NCI-H146 treated with DMSO at 0.1 percent for 48 hours (cell line): ENCODE measurements at regions not wholly inside any gene's neighbourhood (a gene's known extent, or its start where the extent isn't known, plus 50 kb on each side); places are given as distances from the start of the nearest gene placed in this dataset.
"Not testable (repeated sequence)": the region's sequence is repeated elsewhere in the genome, so short reads cannot be mapped to it uniquely, and the experiment has no call there.

Experiments
- DNase-seq: peaks from one replicate; lab custom pipeline; 2025; ENCODE audit not compliant: unreplicated experiment; lab: John Stamatoyannopoulos, UW

DNA sequence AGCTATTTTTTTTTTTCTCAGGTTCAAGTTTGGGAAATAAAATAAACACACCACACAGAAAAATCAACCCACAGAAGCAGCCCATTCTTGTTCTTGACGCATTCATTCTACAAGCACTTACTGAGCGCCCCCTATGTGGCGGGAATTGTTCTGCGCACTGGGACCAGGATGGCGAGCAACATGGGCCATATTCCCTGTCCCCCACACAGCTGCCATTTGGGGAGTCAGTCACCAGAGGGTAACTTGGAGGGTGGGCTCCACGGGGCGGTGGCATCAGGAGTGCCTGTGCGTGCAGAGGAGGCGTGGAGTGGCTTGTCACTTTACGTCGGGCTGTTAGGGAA is 185.0 kb upstream of the PDE10A start:
- DNase-seq, result no peak

- DNase-seq, result no peak
Measured at GRCh38 chr6:165847407-165848085, 184.5 kb upstream of the PDE10A start.

GRCh38 chr6:165846123-165846966 is 183.3 kb upstream of the PDE10A start:
- no peak for DNase-seq

- no peak for DNase-seq
Measured at GRCh38 chr6:165845493-165845892, 182.5 kb upstream of the PDE10A start.

DNA sequence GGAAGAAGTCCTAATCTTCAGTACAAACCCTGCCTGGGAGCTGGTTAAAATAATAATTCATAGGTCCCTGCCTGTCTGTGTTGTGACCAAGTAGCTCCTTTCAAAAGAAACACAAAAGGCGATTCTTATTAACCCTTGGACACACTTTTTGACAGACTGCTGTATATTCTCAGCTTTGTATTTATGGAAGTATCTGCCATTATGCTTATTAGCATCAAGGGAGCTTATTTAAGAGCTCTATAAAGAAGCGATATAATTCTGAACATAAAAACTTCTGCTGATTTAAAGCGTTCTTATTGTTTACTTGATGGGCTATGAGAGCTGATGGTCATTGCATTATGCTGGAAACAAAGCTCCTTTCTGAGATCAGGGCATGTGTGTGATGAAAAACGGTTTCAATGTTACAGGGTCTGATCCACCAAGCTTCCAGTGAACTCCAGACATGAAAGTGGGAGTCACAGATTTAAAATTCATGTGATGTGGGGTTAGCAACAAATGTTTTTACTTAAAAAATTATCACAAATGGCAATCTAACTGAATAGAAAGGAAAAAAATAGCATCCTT is 181.8 kb upstream of the PDE10A start:
- DNase-seq, result no peak

GRCh38 chr6:165844232-165844631 is 181.2 kb upstream of the PDE10A start:
- no peak for DNase-seq

GRCh38 chr6:165843568-165844113 is 180.6 kb upstream of the PDE10A start:
- DNase-seq, result no peak

DNA sequence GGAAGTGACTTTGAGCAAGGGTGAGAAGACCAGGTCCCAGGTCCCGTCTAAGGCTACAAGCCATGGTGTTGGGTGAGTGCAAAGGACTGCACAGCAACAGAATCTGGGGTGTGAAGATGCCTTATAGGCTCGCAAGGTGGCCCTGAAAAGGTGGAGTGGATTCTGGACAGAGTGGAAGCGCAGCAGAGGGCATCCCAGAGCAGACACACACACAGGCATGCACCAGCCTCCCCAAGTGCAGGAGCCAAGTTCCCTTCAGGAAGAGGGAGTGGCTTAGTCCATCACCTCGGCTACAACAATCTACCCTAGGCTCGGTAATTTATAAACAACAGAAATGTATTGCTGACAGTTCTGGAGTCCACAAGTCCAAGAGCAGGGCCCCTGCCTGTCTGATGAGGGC is 180.1 kb upstream of the PDE10A start:
- DNase-seq, result no peak

DNA sequence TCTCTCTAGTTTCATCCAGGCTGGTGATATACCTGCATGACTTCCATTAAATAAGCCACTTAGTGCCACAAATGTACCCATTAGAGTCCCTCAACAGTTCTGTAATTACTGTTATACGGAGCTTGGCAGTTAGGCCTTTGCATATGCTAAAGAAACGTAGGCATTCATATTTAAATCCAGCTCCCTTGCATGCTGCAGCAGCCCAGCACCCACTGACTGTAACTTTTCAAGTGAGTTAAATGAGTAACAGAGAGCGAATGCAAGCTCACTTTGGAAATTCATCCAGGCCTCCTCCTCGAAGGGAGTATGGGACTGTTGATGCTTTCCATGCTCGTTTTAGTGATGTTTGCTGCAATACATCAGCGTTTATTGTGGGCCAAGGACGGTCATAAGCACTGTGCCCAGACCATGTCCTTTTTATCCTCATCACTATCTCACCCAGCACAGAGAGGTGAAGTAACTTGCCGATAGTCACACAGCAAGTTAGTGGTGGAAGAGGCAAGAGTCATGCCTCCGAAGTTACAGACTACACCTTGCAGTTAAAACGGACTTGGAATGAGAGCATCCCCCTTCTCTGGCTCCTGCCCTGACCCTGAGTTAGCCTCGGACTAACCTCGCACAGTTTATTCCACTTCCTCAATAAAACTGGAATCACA is 179.4 kb upstream of the PDE10A start:
- DNase-seq, result no peak

DNA sequence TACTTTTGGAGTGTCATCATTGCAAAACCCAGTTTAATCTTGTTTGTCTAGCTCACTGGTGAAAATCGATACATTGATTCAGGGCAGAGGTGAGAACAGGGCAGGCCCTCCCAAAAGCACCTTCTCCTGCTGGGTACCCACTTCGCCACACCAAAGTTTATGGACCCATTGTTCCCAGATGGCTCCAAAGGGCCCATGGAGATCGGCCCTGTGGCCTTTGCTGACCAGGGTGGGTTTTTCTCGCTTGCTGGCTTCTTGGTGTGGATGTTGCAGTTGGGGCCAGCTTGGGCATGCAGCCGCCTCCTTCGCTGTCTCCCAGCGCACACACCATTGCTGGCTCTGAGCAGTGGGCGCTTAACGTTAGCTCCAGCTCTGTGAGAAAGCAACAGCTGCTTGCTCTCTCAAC is 178.1 kb upstream of the PDE10A start:
- DNase-seq, result no peak

GRCh38 chr6:165837948-165838745 is 175.1 kb upstream of the PDE10A start:
- no peak for DNase-seq

- DNase-seq, result not testable (repeated sequence)
Measured at GRCh38 chr6:165836648-165837047, 173.6 kb upstream of the PDE10A start.

DNA sequence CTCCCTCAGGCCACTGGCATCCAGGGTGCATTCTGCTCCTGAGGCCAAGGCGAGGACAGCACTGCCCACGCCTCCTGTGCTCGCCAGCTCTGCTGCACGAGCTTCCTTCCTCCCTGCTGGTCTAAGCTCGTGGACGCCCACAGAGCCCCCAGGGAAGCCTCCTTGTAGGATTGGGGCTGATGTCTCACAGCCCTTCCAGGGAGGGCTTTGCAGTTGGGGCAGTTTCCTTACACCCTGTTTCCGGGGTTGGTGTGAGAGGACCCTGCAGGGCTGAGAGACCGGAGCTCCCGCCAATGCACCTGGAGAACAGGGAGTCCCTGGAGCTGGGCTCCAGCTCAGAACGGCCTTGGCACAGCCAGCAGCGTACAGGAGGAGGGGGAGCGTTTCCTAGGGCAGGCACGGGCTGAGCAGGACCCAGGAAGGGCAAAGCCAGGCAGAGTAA is 172.4 kb upstream of the PDE10A start:
- DNase-seq, result no peak

DNA sequence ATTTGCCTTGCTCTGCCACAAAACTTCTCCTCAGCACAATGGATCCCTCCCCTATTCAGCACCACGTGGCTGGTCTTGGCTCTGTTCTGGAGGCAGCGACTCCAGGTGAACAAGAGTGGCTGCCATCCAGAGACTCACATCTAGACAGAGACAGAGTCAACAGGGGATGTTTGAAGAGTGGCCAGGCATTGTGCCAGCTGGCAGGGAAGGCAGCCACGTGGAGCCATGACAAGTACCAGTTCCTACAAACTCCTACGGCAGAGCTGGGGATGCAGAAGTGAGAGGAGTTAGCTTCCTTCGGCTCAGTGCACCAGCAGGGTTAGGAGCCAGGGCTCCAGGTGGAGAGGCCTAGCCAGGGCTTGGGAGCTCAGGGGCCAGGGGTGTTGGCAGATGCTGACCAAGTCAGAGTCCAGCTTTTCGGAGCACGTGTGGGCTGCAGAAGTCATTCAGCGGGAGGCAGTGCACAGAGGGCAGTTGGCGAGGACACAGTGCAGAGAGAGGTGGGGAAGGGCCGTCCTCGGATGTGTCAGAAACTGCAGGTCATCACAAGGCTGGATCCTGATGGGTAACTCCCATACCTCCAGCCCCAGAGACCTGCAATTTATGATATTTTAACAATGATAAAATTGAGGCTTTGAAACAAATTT is 171.7 kb upstream of the PDE10A start:
- no peak for DNase-seq

DNA sequence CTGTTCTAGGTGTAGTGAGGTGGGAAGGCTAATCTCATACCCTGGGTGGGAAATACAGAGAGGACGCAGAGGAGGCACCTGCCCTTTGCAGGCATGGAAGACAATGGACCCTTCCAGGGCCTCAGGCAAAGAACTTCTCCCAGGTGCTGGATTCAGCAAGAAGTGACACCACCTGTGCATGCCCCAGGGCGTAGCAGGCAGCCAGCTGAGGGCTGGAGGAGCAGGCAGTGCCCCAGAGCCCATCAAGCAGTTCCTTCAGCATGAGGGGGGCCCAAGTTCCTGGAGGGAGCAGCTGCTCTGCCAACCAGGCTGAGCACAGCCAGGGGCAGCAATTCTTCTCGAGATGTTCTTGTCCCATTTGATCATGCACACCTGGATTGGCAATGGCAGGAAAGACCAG is 170.3 kb upstream of the PDE10A start:
- no peak for DNase-seq

DNA sequence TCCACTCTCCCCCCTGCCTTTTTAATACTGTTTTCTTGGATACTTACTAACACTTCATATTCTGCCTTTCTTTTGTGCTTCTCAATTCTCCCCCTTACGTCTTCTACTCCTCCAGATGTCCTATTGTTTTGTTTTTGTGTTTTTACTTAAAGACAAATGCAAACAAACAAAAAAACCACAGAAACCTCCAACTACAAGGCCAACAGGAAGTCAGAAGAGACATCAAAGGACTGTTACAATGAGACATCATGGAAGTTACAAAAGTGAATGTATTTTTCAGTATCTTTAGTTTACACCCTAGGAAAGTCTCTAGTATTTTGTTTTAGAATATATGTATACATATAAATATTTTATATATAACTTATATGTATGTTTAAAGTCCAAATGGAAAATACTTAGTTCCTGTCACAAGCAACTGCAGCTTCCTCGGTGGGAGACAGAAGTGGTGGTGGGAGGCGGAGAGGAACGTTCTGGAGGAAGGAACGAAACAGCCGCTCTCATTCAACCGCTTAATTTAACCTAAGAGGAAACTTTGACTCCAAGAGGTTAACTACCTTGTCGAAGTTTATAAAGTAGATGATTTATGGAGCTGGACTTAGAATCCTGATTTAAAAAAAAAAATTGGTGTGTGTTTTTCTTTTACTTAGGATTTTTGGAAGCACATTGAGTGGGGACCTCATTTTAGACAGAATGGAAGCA is 168.9 kb upstream of the PDE10A start:
- DNase-seq, result no peak

DNA sequence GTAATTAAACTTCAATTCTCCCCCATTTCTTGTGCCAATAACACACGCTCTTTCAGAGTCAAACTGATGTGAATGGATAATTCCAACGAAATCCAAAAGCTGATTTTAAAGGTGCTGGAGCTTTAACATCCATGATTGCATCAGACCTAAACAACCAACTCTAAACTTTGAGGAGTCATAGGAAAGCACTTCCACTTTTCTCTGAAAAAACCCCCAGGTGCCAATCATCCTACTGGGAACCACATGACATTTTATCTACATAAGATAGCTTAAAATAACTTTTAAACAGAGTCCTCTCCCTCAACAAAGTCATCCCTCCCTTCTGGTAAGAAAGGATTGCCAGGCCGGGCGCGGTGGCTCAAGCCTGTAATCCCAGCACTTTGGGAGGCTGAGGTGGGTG is 167.7 kb upstream of the PDE10A start:
- DNase-seq, result no peak

DNA sequence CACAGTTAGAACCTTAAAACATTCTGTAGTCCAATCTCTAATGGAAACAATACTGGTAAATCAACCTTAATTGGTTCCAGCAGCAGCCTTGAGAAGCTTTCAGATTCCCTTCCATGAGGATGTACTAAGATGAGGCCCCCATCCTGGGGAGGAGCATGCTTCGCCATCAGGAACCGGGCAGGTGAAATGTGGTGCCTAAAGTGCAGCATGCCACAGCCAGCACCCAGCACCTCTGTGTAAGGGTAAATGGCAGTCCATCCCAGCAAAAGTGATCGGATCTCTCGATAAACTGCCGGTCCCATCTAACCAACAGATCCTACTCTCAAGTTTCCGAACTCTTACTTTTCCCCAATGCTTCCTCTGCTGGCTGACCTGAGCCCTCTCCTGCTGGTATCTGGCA is 166.3 kb upstream of the PDE10A start:
- DNase-seq, result no peak

- DNase-seq, result no peak
Measured at GRCh38 chr6:165827190-165827518, 164.1 kb upstream of the PDE10A start.
